Heart left ventricle (tissue), 13 donors: ENCODE measurements at regions not wholly inside any gene's neighbourhood (a gene's known extent, or its start where the extent isn't known, plus 50 kb on each side); places are given as distances from the start of the nearest gene placed in this dataset.

ENCODE experiments used
- CTCF ChIP-seq, 12 donors: fragments of 200-600 bp; sonication (generic) in 4 of 12; IDR thresholded peaks; one replicate each; pipeline versions ENCODE4 v1.5.0 to v1.8.0; 2018 to 2022; ENCODE audit warnings: antibody characterized with exemption in 12 of 12, mild to moderate bottlenecking in 5 of 12
- POLR2A ChIP-seq, 2 donors: fragments of 450-650 bp; IDR thresholded peaks; one replicate each; pipeline ENCODE4 v1.6.1; 2017; ENCODE audit warnings: antibody characterized with exemption in 2 of 2, mild to moderate bottlenecking in 2 of 2, moderate library complexity in 2 of 2
- donor health status: ischemic (EF 13 %, LVEDD 7.1; RV severe dilation, severe dysfunction).
- donor health status: DM: no; HTN: yes; CAD: no.
- donor health status: DM: no; HTN: no; CAD: no.
- donor health status: ischemic (EF 25% LVEDD 6.9; RV normal size, moderate dysfunction).
- donor health status: ischemic (EF 25% LVEDD 5.7; RV mildly dilated, moderate dysfunction).
- donor health status: ischemic (EF 35%, LVEDD 5.7; RV mildly dilated, moderate dysfunction).
- donor health status: nonischemic (EF 11% LVEDD 7.7; RV severe dilation, severe dysfunction).
- donor health status: DM: yes; HTN: yes; CAD: no.
- donor health status: PGD.
- donor health status: ischemic (EF 29% LVEDD 5.4; RV normal size, mild dysfunction).
- donor health status: nonischemic (EF 23%, LVEDD 6.1; RV moderate dilation, normal function).

DNA sequence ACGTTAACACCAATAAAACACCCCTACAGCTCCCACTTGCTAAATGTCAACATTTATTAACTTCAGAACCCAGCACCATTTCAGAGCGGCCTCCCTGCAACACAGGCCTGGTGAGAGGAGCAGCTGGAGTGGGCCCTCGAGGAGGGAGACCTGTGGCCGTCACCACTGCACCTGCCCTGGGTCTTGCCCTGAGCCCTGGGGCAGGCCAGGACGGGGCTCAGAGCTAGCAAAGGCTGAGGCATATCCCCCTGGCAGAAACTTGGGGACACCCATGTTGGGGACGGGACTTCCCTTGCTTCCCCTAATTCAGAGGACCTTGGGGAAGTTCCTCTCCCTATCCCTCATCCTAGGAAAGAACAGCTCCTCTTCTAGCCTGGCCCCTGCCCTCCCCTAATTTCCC is 137.3 kb upstream of the THY1 start:
- no peak for TF ChIP-seq CTCF (IDR thresholded peaks at IDR 0.05)
- TF ChIP-seq POLR2A (IDR thresholded peaks at IDR 0.05) = no peak
